OCI-M1 (cell line): ENCODE measurements at regions not wholly inside any gene's neighbourhood (a gene's known extent, or its start where the extent isn't known, plus 50 kb on each side); places are given as distances from the start of the nearest gene placed in this dataset.

Source experiments
- DNase-seq: peaks from one replicate; lab custom pipeline; 2025; lab: John Stamatoyannopoulos, UW

GRCh38 chr3:124276539-124277143 lies 284.7 kb upstream of the ROPN1 start:
- no peak for DNase-seq

- no peak for DNase-seq
Observed at GRCh38 chr3:124277144-124277890, 285.4 kb upstream of the ROPN1 start.

GRCh38 chr3:124281453-124282316 lies 289.8 kb upstream of the ROPN1 start:
- DNase-seq = peak; percentile 38

GRCh38 chr3:124282751-124283651 lies 291.1 kb upstream of the ROPN1 start:
- no peak for DNase-seq

DNA sequence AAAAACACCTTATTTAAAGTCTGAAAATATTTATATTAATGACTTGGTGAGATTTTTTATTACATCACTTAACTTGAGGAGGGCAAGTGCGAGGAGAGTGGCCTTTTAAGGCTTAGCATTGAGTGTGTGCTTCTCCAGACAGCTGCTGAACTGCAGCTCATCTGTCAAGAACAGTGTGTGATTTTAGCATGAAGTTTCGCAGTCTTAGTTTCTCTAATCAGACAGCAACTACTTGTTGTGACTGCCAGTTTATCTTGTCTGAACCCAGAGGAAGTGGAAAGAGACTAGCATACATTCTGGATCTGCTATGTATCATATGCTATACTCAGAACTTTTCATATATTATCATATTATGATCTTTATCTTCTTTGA lies 291.7 kb upstream of the ROPN1 start:
- no peak for DNase-seq

DNA sequence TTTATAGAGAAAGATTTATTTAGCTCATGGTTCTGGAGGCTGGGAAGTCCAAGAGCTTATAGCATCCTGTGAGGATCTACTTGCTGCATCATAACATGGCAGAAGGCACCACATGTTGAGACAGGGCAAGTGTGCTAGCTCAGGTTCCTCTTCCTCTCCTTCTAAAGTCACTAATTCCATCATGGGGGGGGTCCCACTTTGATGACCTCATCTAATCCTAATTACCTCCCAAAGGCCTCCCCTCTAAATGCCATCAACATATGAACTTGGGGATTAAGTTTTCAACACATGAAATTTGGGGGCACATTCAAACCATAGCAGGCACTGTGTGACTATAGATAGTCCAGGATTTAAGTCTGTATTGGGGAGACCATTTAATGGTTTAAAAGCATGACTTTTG lies 297.1 kb upstream of the ROPN1 start:
- DNase-seq = no peak

GRCh38 chr3:124291008-124291407 lies 299.1 kb upstream of the ROPN1 start:
- DNase-seq = no peak

DNA sequence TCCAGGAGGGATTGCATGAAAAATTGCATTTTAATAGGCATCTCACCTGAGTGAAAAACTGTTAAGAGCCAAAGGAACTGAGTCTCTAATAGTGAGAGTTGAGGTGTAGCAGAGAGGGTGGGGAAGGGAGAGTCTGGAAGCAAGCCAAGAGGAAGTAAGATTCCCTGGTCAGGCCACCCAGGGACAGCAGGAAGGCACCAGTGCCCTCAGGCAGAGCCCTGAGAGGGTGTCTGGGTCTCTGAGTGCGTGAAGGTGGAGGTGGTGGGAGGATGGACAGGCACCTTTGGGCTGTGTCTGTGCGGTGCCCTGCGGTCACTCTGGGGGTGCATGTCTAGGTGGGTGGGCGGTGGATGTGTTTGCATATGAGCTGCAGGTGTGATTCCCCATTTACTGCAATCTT lies 300.4 kb upstream of the ROPN1 start:
- DNase-seq = peak; percentile 1

- no peak for DNase-seq
Observed at GRCh38 chr3:124293584-124293983, 301.7 kb upstream of the ROPN1 start.

GRCh38 chr3:124295362-124295761 lies 303.4 kb upstream of the ROPN1 start:
- no peak for DNase-seq

- DNase-seq = no peak
Observed at GRCh38 chr3:124296406-124296805, 304.5 kb upstream of the ROPN1 start.

GRCh38 chr3:124297062-124297980 lies 305.4 kb upstream of the ROPN1 start:
- DNase-seq = no peak

- no peak for DNase-seq
Observed at GRCh38 chr3:124298301-124298700, 306.4 kb upstream of the ROPN1 start.

GRCh38 chr3:124298951-124299350 lies 307.0 kb upstream of the ROPN1 start:
- DNase-seq = no peak

DNA sequence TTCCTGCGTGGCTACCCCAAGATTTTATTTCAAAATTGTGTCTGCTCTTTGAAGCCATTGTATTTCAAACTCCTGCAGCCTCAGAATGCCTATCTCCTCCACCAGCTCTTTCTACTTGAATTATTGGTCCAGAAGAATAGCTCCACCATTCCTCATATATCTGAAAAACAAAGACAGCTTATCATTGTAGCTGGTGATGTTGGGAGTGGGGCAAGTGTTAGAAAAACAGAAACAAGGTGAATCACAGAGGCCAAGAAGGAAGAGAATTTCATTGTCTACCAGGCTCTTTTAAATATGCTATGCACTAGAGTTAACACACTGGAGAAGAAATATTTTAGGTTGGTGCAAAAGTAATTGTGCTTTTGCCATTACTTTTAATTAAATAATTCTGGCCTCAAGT lies 307.9 kb upstream of the ROPN1 start:
- DNase-seq = no peak

DNA sequence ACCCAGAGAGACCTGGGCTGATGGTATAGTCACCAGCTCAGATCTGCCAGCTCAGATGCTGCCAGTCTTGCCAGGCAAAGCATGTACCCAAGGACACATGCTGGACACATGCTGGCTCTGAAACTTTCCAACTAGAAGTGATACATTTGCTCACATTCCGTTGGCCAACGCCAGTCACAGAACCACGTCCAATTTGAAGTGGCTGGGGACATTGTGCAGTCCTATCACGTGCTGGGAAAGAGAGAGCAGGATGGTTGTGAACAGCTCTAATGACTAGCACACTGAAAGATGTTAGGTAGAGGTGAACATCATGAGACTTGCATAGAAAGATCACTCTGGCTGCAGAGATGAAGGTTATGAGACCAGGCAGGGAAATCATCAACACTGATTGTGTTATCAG lies 308.5 kb upstream of the ROPN1 start:
- DNase-seq = no peak

- no peak for DNase-seq
Observed at GRCh38 chr3:124303305-124303910, 311.5 kb upstream of the ROPN1 start.

DNA sequence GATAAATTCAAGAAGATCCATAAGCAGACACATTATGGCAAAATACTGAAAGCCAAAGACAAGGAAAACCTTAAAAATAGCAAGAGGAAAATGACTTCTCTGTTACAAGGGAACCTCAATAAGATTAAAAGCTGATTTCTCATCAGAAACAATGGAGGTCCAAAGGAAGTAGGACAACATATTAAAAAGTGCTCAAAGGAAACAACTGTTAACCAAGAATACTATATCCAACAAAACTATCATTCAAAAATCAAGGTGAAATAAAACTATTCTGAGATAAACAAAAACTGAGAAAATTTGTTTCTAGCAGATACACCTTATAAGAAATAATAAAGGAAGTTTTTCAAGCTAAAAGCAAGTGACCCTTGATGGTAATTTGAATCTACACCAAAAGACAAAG lies 314.7 kb upstream of the ROPN1 start:
- no peak for DNase-seq

- DNase-seq = no peak
Observed at GRCh38 chr3:124313621-124314020, 321.7 kb upstream of the ROPN1 start.
